ENCODE measurements at regions not wholly inside any gene's neighbourhood (a gene's known extent, or its start where the extent isn't known, plus 50 kb on each side); places are given as distances from the start of the nearest gene placed in this dataset.

GRCh38 chr16:64596196-64596595 is 525.7 kb downstream of the CDH11 start:
- intact Hi-C loops (cut with DNase I), result no loop called here
- ATAC-seq (no peak), DNase-seq (ENCODE audit: low spot score) (no peak)

- intact Hi-C loops (cut with DNase I), result no loop called here
- no peak for ATAC-seq
Measured at GRCh38 chr16:64590513-64590912, 531.4 kb downstream of the CDH11 start.

GRCh38 chr16:64589836-64590235 is 532.0 kb downstream of the CDH11 start:
- ATAC-seq, result no peak
- DNase-seq (ENCODE audit: low spot score), result no peak
- intact Hi-C loops (cut with DNase I), result no loop called here

More at GRCh38 chr16:64590513-64590912, 531.4 kb downstream of the CDH11 start:
- no peak for DNase-seq (ENCODE audit: low spot score)

DNA sequence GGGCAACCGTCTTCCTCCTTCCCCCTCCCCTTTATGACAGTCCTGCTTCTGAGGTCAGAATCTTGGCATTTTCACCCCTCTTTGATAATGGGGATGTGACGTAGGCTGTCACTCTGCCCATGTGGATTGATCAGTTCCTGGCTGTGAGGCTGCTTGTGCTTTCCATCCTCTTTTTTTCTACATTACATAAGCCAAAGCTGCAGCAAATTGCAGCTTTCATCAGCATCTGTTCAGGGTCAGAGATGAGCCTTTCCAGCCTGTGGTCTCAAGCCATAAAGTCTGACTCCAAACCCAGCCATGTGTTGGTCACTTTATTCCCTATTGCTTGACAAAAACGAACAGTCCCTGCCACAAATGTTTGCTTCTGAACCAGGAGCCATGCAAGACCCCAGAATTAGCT is 535.1 kb downstream of the CDH11 start:
- DNase-seq (ENCODE audit: low spot score) (no peak), ATAC-seq (no peak)
- intact Hi-C loops (cut with DNase I), result no loop called here

DNA sequence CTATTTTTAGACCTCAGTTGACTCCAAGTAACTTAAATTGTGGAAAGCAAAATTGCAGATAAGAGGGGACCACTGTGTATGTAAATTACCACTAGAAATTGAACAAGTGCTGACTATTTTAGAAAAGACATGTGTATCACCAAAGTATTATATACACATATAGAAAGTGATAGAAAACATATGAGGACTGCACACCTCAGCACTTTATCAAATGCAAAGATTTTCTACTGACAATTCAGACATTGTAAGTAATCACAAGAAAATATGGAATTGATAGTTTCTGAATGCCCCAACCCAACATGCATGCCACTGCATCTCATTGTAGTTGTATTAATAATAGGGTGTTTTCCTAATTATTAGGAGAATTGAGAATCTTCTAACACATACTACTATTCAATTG is 536.5 kb downstream of the CDH11 start:
- DNase-seq (ENCODE audit: low spot score), result no peak
- ATAC-seq, result no peak
- intact Hi-C loops (cut with DNase I), result no loop called here

DNA sequence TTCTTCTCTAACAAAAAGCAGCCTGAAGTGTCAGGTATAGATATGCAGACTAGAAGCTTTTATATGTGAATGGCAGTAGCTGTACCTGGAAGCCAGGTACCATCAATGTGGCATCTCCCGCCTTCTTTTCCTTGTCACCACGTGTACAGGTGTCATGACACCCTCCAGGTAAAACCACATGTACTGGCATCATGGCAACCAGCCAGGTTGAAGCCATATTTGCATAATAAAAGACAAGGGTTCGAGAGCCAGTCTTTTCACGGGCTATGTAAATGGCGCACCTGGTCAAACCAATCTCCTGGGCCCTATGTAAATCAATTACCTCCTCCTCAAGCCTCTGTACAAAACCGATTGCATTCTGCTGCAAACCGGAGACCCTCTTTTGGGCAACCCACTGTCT is 541.3 kb downstream of the CDH11 start:
- ATAC-seq (no peak), DNase-seq (ENCODE audit: low spot score) (no peak)
- intact Hi-C loops (cut with DNase I), result loop anchor here (5.0 kb wide), 1 partner anchor 242 kb away; no protein-coding TSS in a partner anchor

- DNase-seq (ENCODE audit: low spot score), result no peak
- intact Hi-C loops (cut with DNase I), result loop anchor here (5.0 kb wide), 1 partner anchor 243 kb away; no protein-coding TSS in a partner anchor
- no peak for ATAC-seq
Measured at GRCh38 chr16:64579712-64580111, 542.2 kb downstream of the CDH11 start.

DNA sequence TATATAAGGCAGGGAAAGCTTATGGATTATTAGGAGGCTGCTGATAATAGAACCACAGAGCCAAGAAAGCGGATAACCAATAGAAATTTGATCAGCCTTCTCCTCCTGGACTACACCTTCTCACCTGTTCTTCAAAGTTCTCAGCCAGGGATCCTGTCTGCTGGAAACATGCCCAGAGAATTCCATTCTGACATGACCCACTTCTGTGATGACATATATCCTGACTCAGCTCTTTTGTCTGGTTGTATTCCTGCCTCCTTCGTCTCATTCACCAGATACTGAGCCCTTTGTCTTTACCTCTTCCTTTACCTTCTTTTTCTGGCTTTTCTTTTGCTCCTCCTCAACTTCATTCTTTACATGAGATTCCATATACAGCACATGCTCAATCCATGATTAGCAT is 576.1 kb downstream of the CDH11 start:
- intact Hi-C loops (cut with DNase I), result no loop called here
- DNase-seq (ENCODE audit: low spot score), result no peak
- no peak for ATAC-seq

GRCh38 chr16:64544859-64545258 is 577.0 kb downstream of the CDH11 start:
- DNase-seq (ENCODE audit: low spot score) (no peak), ATAC-seq (no peak)
- intact Hi-C loops (cut with DNase I), result no loop called here

DNA sequence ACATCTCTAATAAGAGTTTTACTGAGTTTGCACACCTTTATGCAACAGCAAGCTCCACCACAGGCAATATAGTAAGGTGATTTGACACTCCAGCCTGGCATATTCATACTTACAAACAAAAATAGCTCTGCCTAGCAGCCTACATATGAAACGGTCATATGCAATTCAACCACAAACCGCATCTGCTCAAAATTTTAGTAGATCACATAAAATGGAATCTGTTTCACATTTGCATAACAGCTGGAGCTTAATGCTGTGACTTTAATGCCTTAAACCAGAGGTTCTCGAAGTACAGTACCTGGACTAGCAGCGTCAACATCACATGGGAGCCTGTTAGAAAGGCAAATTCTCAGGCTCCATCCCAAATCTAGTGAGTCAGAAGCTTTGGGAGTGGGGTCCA is 578.4 kb downstream of the CDH11 start:
- intact Hi-C loops (cut with DNase I), result no loop called here
- DNase-seq (ENCODE audit: low spot score) (no peak), ATAC-seq (no peak)

DNA sequence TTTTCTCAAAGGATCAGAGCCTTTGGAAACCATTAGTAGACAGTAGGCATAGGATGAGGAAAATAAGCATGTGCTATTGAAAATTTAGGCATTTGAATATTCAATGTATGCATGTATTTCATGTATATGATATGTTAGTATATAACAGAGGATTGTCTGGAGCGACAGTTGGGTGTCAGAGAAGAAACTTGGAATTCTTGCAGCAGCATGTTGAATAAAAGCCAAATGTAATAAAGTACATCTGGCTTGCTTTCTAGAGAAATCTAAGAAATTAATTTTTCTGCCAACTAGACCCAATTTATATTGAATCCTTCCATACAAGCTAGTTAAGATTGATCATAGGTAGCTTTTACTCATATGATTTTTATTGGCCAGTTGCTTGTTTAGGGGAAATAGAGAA is 578.8 kb downstream of the CDH11 start:
- ATAC-seq (no peak), DNase-seq (ENCODE audit: low spot score) (no peak)
- intact Hi-C loops (cut with DNase I), result no loop called here

GRCh38 chr16:64542152-64542551 is 579.7 kb downstream of the CDH11 start:
- ATAC-seq (no peak), DNase-seq (ENCODE audit: low spot score) (no peak)
- intact Hi-C loops (cut with DNase I), result no loop called here

DNA sequence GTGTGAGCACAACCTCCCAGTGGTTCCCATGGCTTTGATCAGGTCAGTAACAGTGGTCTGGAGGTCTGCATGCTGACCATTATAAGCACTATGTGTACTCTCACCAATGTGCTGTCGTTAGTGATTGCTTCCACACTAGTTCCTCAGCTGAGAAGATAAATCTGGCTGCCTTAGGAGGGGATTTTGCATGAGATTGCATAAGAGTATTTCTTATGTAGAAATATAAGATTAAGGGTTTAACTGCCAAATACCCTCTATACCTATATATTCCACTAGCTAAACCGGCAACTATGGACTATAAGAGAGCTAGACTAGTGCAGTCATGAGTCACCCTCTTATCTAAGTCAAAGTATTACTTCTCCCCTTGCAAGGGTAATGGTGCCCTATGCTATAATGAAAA is 580.2 kb downstream of the CDH11 start:
- ATAC-seq, result no peak
- intact Hi-C loops (cut with DNase I), result no loop called here
- no peak for DNase-seq (ENCODE audit: low spot score)

- no peak for ATAC-seq
- DNase-seq (ENCODE audit: low spot score), result no peak
- intact Hi-C loops (cut with DNase I), result no loop called here
Measured at GRCh38 chr16:64540434-64540833, 581.4 kb downstream of the CDH11 start.

GRCh38 chr16:64539811-64540371 is 582.0 kb downstream of the CDH11 start:
- ATAC-seq, result no peak
- intact Hi-C loops (cut with DNase I), result no loop called here
- DNase-seq (ENCODE audit: low spot score), result no peak

DNA sequence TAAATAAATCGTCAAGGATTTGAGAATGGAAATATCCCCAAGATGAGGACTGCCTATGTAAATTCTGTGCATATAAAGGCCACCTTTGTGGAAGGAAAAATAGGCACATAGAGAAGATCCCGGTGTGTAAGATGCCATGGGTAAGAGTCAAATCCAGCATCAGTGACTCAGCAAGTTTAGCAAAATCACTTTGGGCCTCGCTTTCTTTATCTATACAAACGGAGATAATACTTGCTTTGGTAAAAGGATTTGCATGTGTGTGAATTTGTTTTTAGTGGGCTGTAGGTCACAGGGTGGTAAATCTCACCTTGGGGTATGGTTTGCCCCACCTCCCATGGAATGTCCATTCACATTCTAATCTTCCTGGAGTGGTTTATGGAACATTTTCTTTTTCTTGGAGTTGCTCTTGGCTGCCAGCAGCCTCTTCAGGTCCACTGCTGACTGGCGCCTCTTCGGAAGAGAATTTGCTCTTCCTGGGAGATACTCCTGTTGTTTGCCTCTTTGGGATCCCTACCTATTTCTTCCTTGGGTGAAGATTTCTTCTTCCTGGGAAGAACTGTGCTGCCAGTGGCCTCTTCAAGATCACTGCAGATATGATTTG is 587.6 kb downstream of the CDH11 start:
- ATAC-seq (no peak), DNase-seq (ENCODE audit: low spot score) (no peak)
- intact Hi-C loops (cut with DNase I), result no loop called here

DNA sequence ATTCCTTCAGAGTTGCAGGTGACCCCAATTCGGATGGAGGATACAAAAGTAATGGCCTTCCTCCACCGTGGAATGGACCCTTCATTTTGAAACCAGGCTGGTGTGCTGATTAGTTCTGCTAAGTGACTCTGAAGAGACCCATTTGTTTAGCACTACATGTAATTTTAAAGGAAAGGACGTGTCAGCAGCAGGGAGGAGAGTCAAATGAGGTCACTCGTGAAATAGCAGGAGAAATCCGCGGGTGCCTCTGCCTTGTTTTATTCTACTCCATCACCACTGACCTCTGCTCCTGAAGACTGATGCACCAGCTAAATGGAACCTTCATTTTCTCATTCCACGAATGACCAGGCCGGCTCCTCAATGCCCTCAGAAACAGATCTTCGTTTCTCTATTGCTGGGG is 589.2 kb downstream of the CDH11 start:
- DNase-seq (ENCODE audit: low spot score), result no peak
- intact Hi-C loops (cut with DNase I), result no loop called here

GRCh38 chr16:64532117-64532516 is 589.7 kb downstream of the CDH11 start:
- ATAC-seq, result no peak
- intact Hi-C loops (cut with DNase I), result no loop called here
- no peak for DNase-seq (ENCODE audit: low spot score)

More for the DNA sequence above, 589.2 kb downstream of the CDH11 start:
- no peak for ATAC-seq

GRCh38 chr16:64531401-64531800 is 590.5 kb downstream of the CDH11 start:
- DNase-seq (ENCODE audit: low spot score) (no peak), ATAC-seq (no peak)
- intact Hi-C loops (cut with DNase I), result no loop called here

- no peak for DNase-seq (ENCODE audit: low spot score)
- no peak for ATAC-seq
- intact Hi-C loops (cut with DNase I), result no loop called here
Measured at GRCh38 chr16:64522548-64522947, 599.3 kb downstream of the CDH11 start.

DNA sequence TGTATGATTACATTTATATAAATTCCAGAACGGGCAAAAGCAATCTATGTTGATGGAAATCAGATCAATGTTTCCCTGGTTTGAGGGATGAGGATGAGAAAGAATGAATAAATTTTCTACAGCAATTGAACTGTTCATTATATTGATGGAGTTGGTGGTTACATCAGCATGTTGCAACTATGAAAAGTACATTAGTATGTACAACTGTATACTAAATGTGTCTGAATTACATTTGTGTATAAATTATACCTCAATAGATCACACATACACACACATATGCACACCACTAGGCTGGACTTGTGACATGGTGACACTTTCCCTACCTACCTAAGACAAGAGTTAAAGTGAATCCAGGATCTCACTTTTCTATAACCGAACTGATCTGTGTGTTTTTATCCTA is 608.0 kb downstream of the CDH11 start:
- intact Hi-C loops (cut with DNase I), result no loop called here
- DNase-seq (ENCODE audit: low spot score), result no peak
- ATAC-seq, result no peak
